Prostate gland (tissue), 2 donors: ENCODE measurements at regions not wholly inside any gene's neighbourhood (a gene's known extent, or its start where the extent isn't known, plus 50 kb on each side); places are given as distances from the start of the nearest gene placed in this dataset.

Source experiments
- CTCF ChIP-seq, 4 experiments: fragments of 200-600 bp in 2 of 4; fragments of 450-650 bp in 2 of 4; sonication (generic) in 2 of 4; IDR thresholded peaks; 1 replicate in 3 of 4; 2 replicates in 1 of 4; pipeline ENCODE4 v1.5.1; 2016 to 2019; ENCODE audit warnings: antibody characterized with exemption in 4 of 4, mild to moderate bottlenecking in 2 of 4, moderate library complexity in 2 of 4
- POLR2AphosphoS5 ChIP-seq: sonication (generic); formaldehyde crosslinking; IDR thresholded peaks from one replicate; pipeline ENCODE4 v1.6.1; 2017; ENCODE audit warnings: antibody characterized with exemption

- TF ChIP-seq CTCF (IDR thresholded peaks at IDR 0.05) (no peak), POLR2AphosphoS5 (no peak)
Observed at GRCh38 chr1:181936269-181936668, 125.2 kb downstream of the ZNF648 start.
